ENCODE measurements at regions not wholly inside any gene's neighbourhood (a gene's known extent, or its start where the extent isn't known, plus 50 kb on each side); places are given as distances from the start of the nearest gene placed in this dataset.

GRCh38 chr9:103627731-103628130 lies 466.4 kb upstream of the SMC2 start:
- TF ChIP-seq POLR2A (IDR thresholded peaks at IDR 0.05) (no peak), CTCF (IDR thresholded peaks at IDR 0.05) (no peak)

All from lower leg skin (tissue), 3 donors.